OCI-LY3 (cell line): ENCODE measurements at regions not wholly inside any gene's neighbourhood (a gene's known extent, or its start where the extent isn't known, plus 50 kb on each side); places are given as distances from the start of the nearest gene placed in this dataset.

Source experiments
- H2AFZ ChIP-seq: fragments of 200-600, 300-600 bp; shearing (Covaris generic); 2 replicates; pipeline ENCODE4 v1.6.0; 2014; ENCODE audit warnings: antibody characterized with exemption, low read depth, low read length
- H3K27ac ChIP-seq: fragments of 200-600, 300-600 bp; sonication (generic); 2 replicates; pipeline ENCODE4 v1.5.1; 2014; ENCODE audit warnings: mild to moderate bottlenecking, low read length, moderate library complexity, mixed read lengths
- H3K27me3 ChIP-seq: fragments of 200-600, 300-600 bp; sonication (generic); 2 replicates; pipeline ENCODE4 v1.6.1; 2014; ENCODE audit warnings: low read depth, low read length, mixed read lengths
- H3K36me3 ChIP-seq: fragments of 200-600, 300-600 bp; sonication (generic); replicated peaks from 2 replicates; pipeline ENCODE3; 2014; ENCODE audit warnings: low read depth, low read length, mixed read lengths
- H3K4me1 ChIP-seq: fragments of 300-600, 200-600 bp; sonication (generic); 2 replicates; pipeline ENCODE4 v1.6.1; 2014; ENCODE audit warnings: low read length, mixed read lengths
- H3K4me2 ChIP-seq: fragments of 200-600, 300-600 bp; sonication (generic); 2 replicates; pipeline ENCODE4 v1.6.1; 2014; ENCODE audit warnings: low read length, mixed read lengths
- H3K4me3 ChIP-seq: fragments of 300-600, 200-600 bp; sonication (generic); 2 replicates; pipeline ENCODE4 v1.5.1; 2014; ENCODE audit warnings: antibody characterized with exemption, mild to moderate bottlenecking, low read length, moderate library complexity
- H3K79me2 ChIP-seq: fragments of 300-600, 200-600 bp; shearing (Covaris generic); 2 replicates; pipeline ENCODE4 v1.6.1; 2014; ENCODE audit warnings: mild to moderate bottlenecking, low read length, mixed read lengths
- H3K9ac ChIP-seq: fragments of 300-600, 200-600 bp; shearing (Covaris generic); 2 replicates; pipeline ENCODE4 v1.6.0; 2014; ENCODE audit warnings: mild to moderate bottlenecking, low read length, moderate library complexity
- H3K9me3 ChIP-seq: fragments of 200-600, 300-600 bp; shearing (Covaris generic); 2 replicates; pipeline ENCODE4 v1.6.1; 2014; ENCODE audit warnings: low read length, mixed read lengths; ENCODE audit not compliant: insufficient read depth
- H4K20me1 ChIP-seq: fragments of 200-600, 300-600 bp; sonication (generic); 2 replicates; pipeline ENCODE4 v1.6.1; 2016; ENCODE audit warnings: low read length, mixed read lengths; ENCODE audit not compliant: insufficient read depth
- CTCF ChIP-seq: fragments of 200-600, 300-600 bp; sonication (generic); IDR thresholded peaks from 2 replicates; pipeline ENCODE4 v1.5.1; 2014; ENCODE audit warnings: antibody characterized with exemption, low read length, low read depth
- EZH2phosphoT487 ChIP-seq: fragments of 200-600 bp; shearing (Covaris generic); IDR thresholded peaks from 2 replicates; pipeline ENCODE4 v1.6.1; 2018; ENCODE audit warnings: antibody characterized with exemption, mixed run types, low read depth

GRCh38 chr16:48899500-48899899 is 289.5 kb upstream of the N4BP1 start:
- H3K36me3 ChIP-seq = no peaks in the 10 kb centered on the region
- H3K27me3 ChIP-seq = peaks cover 24% of the 10 kb centered on the region
- H2AFZ ChIP-seq = no peak overlapping the region
- H3K4me2 ChIP-seq = no peak overlapping the region
- no peak overlapping the region for H3K4me3 ChIP-seq
- no peaks in the 10 kb centered on the region for H3K9me3 ChIP-seq
- H3K27ac ChIP-seq = no peak overlapping the region
- H3K4me1 ChIP-seq = peaks cover 26% of the 10 kb centered on the region; the same call in 1 of the 2 replicates
- H3K79me2 ChIP-seq = no peaks in the 10 kb centered on the region
- no peak for TF ChIP-seq CTCF
- no peaks in the 10 kb centered on the region for H4K20me1 ChIP-seq
- no peak overlapping the region for H3K9ac ChIP-seq

DNA sequence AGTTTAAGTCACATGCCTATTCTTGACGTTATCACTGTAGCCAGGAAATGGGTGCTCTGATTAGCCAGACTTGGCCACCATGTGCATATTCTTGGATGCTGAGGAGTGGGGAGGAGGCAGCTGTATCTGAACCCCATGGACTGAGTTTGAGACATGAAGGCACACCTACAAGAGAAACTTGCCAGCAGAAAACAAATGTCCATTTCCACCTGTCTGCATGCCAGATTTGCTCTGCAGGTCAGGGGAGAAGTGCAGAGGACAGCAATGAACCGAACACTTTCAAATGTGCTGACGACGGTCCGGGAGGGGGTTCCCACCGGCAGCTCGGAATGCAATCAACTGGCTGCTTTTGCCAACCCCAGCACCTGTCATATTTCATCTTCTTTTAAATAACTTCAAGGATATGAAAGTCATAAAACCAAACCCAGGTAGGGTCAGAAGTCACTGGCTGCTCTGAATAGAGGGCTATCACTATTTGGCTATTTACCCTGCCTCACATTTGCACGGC is 287.8 kb upstream of the N4BP1 start:
- Histone ChIP-seq H4K20me1 (no peaks in the 10 kb centered on the region), H3K9ac (no peak overlapping the region), H3K79me2 (no peaks in the 10 kb centered on the region), H3K36me3 (no peaks in the 10 kb centered on the region), H3K9me3 (no peaks in the 10 kb centered on the region), H3K4me3 (no peak overlapping the region), H3K4me2 (no peak overlapping the region), H3K27me3 (peaks cover 24% of the 10 kb centered on the region), H3K4me1 (peaks cover 21% of the 10 kb centered on the region; the same call in 1 of the 2 replicates), H3K27ac (no peak overlapping the region), H2AFZ (no peak overlapping the region)
- TF ChIP-seq CTCF = no peak
- no peak for TF ChIP-seq EZH2phosphoT487

DNA sequence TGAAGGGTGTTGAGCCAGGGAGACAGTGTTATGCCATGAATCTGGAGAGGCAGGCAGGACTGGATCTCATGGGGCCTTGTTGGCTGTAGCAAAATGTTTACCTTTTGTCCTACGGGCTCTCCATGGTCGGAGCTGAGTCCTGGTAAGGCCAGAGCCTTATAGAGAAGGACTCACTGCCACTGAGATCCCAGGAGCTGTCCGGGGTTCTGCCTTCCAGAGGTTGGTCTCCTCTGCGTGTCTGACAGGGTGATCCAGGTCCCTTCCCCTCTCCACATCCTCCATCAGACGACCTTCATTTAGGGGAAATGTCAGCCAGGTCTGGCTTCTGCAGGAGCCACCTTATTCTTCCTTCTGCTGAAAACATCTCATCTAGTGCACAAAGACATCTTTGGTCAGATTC is 285.2 kb upstream of the N4BP1 start:
- Histone ChIP-seq H3K4me2 (no peak overlapping the region), H4K20me1 (no peaks in the 10 kb centered on the region), H3K36me3 (no peaks in the 10 kb centered on the region), H3K4me3 (no peak overlapping the region), H3K4me1 (no peaks in the 10 kb centered on the region), H3K9me3 (no peaks in the 10 kb centered on the region), H3K79me2 (no peaks in the 10 kb centered on the region), H2AFZ (no peak overlapping the region), H3K27me3 (peaks cover 13% of the 10 kb centered on the region; the same call in 1 of the 2 replicates), H3K27ac (no peak overlapping the region), H3K9ac (no peak overlapping the region)
- TF ChIP-seq CTCF = no peak
- no peak for TF ChIP-seq EZH2phosphoT487

DNA sequence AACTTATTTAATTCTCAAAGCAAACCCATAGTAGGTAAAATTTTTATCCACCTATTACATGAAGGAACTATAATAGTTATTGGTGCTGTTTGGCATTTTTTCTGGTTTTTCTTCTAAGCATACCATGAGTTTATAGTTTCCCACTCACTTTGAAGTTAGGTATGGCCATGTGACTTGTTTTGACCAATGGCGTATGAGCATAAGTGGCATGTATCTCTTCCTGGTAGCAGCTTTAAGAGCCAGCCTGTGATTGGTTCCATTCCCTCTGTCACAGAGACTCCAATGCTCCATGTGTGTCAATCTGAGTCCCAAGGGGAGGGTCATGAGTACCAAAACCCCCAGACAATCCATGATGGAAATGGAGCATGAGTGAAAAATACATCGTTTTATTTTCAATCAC is 282.9 kb upstream of the N4BP1 start:
- Histone ChIP-seq H3K9ac (no peak overlapping the region), H3K27me3 (peaks cover 9% of the 10 kb centered on the region; the same call in 1 of the 2 replicates), H3K4me2 (no peak overlapping the region), H3K4me3 (no peak overlapping the region), H4K20me1 (no peaks in the 10 kb centered on the region), H2AFZ (no peak overlapping the region), H3K79me2 (no peaks in the 10 kb centered on the region), H3K9me3 (no peaks in the 10 kb centered on the region), H3K4me1 (no peaks in the 10 kb centered on the region), H3K36me3 (no peaks in the 10 kb centered on the region), H3K27ac (no peak overlapping the region)
- TF ChIP-seq EZH2phosphoT487 = no peak
- no peak for TF ChIP-seq CTCF
